VCaP (cell line): ENCODE measurements at regions not wholly inside any gene's neighbourhood (a gene's known extent, or its start where the extent isn't known, plus 50 kb on each side); places are given as distances from the start of the nearest gene placed in this dataset.

Experiments
- H3K27ac ChIP-seq: fragments of 450-650 bp; 2 replicates; pipeline ENCODE4 v1.5.1; 2017
- CTCF ChIP-seq: fragments of 450-650 bp; conservative IDR thresholded peaks from 2 replicates; pipeline ENCODE4 v1.5.1; 2017; ENCODE audit warnings: mild to moderate bottlenecking, moderate library complexity

- TF ChIP-seq CTCF: no peak
- no peak overlapping the region for H3K27ac ChIP-seq
Measured at GRCh38 chr9:81377921-81378320, 311.4 kb downstream of the TLE1 start.

GRCh38 chr9:81377320-81377719 lies 312.0 kb downstream of the TLE1 start:
- TF ChIP-seq CTCF: no peak
- H3K27ac ChIP-seq: no peak overlapping the region

DNA sequence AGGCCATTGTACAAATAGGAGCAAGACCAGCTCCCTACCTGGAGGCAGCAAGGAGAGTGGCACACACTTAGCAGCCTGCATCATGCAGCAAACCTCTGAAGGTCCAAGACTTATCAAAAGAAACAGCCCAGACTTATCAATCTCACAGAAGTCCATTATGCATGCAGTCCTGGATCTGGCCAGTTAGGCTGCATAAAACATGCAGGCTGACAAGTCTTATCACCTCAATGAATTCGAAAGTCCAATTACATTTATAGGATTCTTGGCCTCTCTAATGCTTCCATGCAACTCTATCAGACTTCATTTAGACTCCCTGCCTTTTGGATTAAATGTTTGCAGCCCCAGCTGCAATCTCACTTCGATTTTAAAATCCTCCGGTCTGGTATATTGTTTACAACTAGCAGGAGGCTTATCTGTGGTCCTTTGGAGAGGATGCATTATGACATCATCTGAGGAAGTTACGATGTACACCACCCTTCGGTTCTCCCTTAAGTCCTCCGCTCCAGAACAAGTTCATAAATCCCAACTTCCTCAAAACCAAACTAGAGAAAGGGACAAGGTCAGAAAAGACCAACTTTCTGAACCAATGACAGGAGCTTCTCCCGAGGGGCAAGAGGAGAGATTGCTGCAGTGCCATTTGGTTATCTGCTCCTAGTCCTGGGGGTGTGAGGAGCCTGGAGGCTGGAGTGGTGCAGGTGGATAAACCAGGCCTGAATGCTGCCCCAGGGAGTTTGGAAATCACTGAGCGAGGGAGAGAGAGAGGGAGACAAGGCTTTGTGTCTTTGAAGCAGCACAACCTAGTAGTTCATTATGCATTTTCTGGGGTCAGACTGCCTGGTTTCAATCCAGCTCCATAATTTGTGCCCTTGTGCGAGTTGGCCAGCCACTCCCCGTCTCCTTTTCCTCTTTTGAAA lies 313.9 kb downstream of the TLE1 start:
- no peak for TF ChIP-seq CTCF
- no peak overlapping the region for H3K27ac ChIP-seq

DNA sequence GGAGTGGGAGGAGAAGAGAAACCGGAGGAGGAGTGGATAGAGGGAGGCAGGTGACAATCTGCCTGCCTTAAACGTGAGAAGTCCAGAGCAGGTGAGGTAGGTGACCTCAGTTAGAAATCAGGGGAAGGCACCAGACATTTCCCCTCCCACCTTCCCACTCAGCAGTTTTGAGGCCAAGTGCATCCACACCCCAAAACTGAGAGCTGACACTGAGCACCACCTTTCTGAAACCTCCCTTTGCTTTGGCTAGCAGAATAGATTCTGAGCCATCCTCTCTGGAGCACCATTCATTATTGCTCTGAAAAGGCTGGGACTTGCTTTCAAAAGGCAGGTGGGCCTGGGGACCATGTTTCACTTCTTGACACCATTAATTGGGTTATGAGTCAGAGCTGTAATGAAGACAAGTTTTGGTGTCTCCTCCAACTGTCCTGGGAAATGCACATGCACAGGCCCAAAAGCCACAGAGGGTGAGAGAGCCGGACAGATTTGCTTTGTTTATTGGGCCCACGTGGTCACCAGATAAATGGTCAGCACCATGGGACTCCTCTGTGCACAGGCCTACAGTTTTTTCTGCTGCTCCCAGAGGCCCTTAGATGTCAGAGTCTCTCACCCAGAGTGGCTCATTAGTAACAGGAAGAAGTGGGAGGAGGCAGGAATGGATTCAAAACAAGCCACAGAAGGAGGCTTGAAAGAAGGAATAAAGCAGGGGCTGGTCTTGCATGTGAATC lies 314.7 kb downstream of the TLE1 start:
- no peak for TF ChIP-seq CTCF
- no peak overlapping the region for H3K27ac ChIP-seq

- no peak overlapping the region for H3K27ac ChIP-seq
- TF ChIP-seq CTCF: no peak
Measured at GRCh38 chr9:81373294-81373693, 316.1 kb downstream of the TLE1 start.

DNA sequence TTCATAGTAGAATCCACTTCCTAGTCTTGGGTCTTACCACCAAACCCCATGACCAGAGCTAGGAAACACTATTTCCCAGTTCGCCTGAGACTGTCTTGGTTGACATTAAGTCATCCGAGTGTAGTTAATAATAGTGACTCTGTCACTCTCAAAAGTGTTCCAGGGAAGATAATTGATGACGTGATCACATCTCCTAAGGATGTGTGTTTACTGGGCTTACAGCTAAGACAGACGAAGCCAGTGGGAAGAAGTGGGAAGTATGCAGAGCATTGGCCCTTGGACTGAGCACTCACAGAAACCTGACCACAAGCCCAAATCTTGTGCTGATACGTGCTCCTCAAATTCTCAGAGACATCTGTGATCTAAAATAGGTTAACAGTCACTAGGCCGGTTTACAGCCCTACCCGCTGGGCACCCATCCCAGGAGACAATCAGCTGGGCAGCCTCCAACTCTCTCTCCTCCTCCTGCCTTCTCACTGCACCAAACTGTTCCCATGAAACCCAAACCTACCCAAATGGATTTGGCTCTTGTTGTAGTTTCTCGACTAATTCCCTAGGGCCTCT lies 316.6 kb downstream of the TLE1 start:
- no peak for TF ChIP-seq CTCF
- H3K27ac ChIP-seq: no peak overlapping the region

GRCh38 chr9:81371824-81372223 lies 317.5 kb downstream of the TLE1 start:
- TF ChIP-seq CTCF: no peak
- peak overlapping the region; percentile 47 for H3K27ac ChIP-seq
